CD4-positive, alpha-beta T cell (primary cell): ENCODE measurements at regions not wholly inside any gene's neighbourhood (a gene's known extent, or its start where the extent isn't known, plus 50 kb on each side); places are given as distances from the start of the nearest gene placed in this dataset.

ENCODE experiments used
- ATAC-seq: fragments of 200-7000 bp; cut with Tn5 transposase; one replicate; pipeline ENCODE4 v1.10.0; 2022; ENCODE audit warnings: mild to moderate bottlenecking; ENCODE audit not compliant: poor library complexity
- CTCF ChIA-PET: fragments of 350-600 bp; sonication (Branson Sonifier 250); formaldehyde crosslinking; loops from one replicate; lab custom pipeline; 2021; ENCODE audit warnings: antibody characterized with exemption, inconsistent platforms; lab: Charles Lee
- POLR2A ChIA-PET: fragments of 350-600 bp; sonication (Branson Sonifier 250); formaldehyde crosslinking; loops from one replicate; lab custom pipeline; 2021; ENCODE audit warnings: antibody characterized with exemption, inconsistent platforms; lab: Charles Lee
- DNase-seq, 14 experiments: peaks; one replicate each; pipeline ENCODE4 v3.0.0-alpha.2; 2013 to 2020; ENCODE audit warnings: mixed read lengths in 2 of 14
- H3K27ac ChIP-seq, 2 donors: one replicate each; pipeline versions ENCODE4 v1.5.1 to v1.7.0; 2013; ENCODE audit warnings: low read length in 2 of 2, low read depth in 1 of 2, mild to moderate bottlenecking in 1 of 2
- H3K27me3 ChIP-seq, 2 experiments: 1 replicate in 1 of 2; 2 replicates in 1 of 2; pipeline versions ENCODE4 v1.6.1 to v1.7.0; 2013; ENCODE audit warnings: low read length in 2 of 2, control low read depth in 1 of 2, mild to moderate bottlenecking in 1 of 2, moderate library complexity in 1 of 2; ENCODE audit not compliant: insufficient read depth in 2 of 2, control insufficient read depth in 1 of 2
- H3K36me3 ChIP-seq: one replicate; pipeline ENCODE4 v1.6.1; 2013; ENCODE audit warnings: low read length, control low read depth; ENCODE audit not compliant: insufficient read depth
- H3K4me1 ChIP-seq: one replicate; pipeline ENCODE4 v1.6.1; 2013; ENCODE audit warnings: low read length, control low read depth; ENCODE audit not compliant: insufficient read depth
- H3K4me3 ChIP-seq: one replicate; pipeline ENCODE4 v1.5.1; 2013; ENCODE audit warnings: mild to moderate bottlenecking, low read length, moderate library complexity
- H3K9me3 ChIP-seq, 2 experiments: 1 replicate in 1 of 2; 2 replicates in 1 of 2; pipeline versions ENCODE4 v1.6.1 to v1.7.0; 2013; ENCODE audit warnings: low read length in 2 of 2, mild to moderate bottlenecking in 2 of 2, control low read depth in 1 of 2, moderate library complexity in 1 of 2; ENCODE audit not compliant: control insufficient read depth in 1 of 2, insufficient read depth in 1 of 2
- H3K27ac Mint-ChIP-seq: one replicate; pipeline ENCODE4 v1.8.0; 2020; ENCODE audit warnings: mixed read lengths
- H3K27me3 Mint-ChIP-seq: one replicate; pipeline ENCODE4 v1.8.0; 2021; ENCODE audit warnings: mixed read lengths
- H3K36me3 Mint-ChIP-seq: one replicate; pipeline ENCODE4 v1.8.0; 2021; ENCODE audit warnings: low read depth, mixed read lengths
- H3K4me1 Mint-ChIP-seq: one replicate; pipeline ENCODE4 v1.8.0; 2021; ENCODE audit warnings: low read depth, mixed read lengths
- H3K4me3 Mint-ChIP-seq: one replicate; pipeline ENCODE4 v1.8.0; 2020; ENCODE audit warnings: mild to moderate bottlenecking, mixed read lengths
- H3K9me3 Mint-ChIP-seq: one replicate; pipeline ENCODE4 v1.8.0; 2020; ENCODE audit warnings: mixed read lengths
- CTCF ChIP-seq: fragments of 200-600 bp; IDR thresholded peaks from one replicate; pipeline ENCODE4 v1.8.0; 2022; ENCODE audit warnings: antibody characterized with exemption, mild to moderate bottlenecking
- intact Hi-C, 2 experiments: fragments of 100-400 bp; cut with DNase I in 1 of 2; cut with micrococcal nuclease in 1 of 2; formaldehyde crosslinking; loops; one replicate each; pipeline versions ENCODE4 v1.15.1 to v1.9.0; 2023 to 2025; cut with DNase I, micrococcal nuclease

GRCh38 chr2:64737547-64737946, 83.8 kb upstream of the SERTAD2 start:
- H3K9me3 Mint-ChIP-seq, result no peaks in the 10 kb centered on the region
- no peak overlapping the region for H3K27ac ChIP-seq
- H3K4me1 ChIP-seq, result no peaks in the 10 kb centered on the region
- H3K27me3 ChIP-seq, result no peaks in the 10 kb centered on the region
- ATAC-seq (no peak), DNase-seq (no peak)
- H3K36me3 Mint-ChIP-seq, result no peaks in the 10 kb centered on the region
- H3K4me3 ChIP-seq, result no peak overlapping the region
- H3K36me3 ChIP-seq, result no peaks in the 10 kb centered on the region
- no peak overlapping the region for H3K4me3 Mint-ChIP-seq
- CTCF ChIA-PET, result interaction anchor here (1.2 to 1.4 kb wide), 2 partner anchors 13 to 91 kb away, joined by 3 to 7 read pairs; no protein-coding TSS in a partner anchor
- intact Hi-C loops, result loop anchor here in 1 of 2 experiments (5.0 kb wide), 1 partner anchor 80 kb away; no protein-coding TSS in a partner anchor
- no peak overlapping the region for H3K27ac Mint-ChIP-seq
- H3K27me3 Mint-ChIP-seq, result no peaks in the 10 kb centered on the region
- H3K9me3 ChIP-seq, result no peaks in the 10 kb centered on the region
- no peak for TF ChIP-seq CTCF
- POLR2A ChIA-PET, result interaction anchor here (1.7 to 3.2 kb wide), 3 partner anchors 11 to 84 kb away, joined by 9 to 15 read pairs (median 9); partner anchors contain the start of gene SERTAD2
- H3K4me1 Mint-ChIP-seq, result peaks cover 24% of the 10 kb centered on the region

- no peak for TF ChIP-seq CTCF
- DNase-seq (no peak), ATAC-seq (no peak)
- Mint-ChIP-seq H3K4me1 (peaks cover 23% of the 10 kb centered on the region), H3K27me3 (no peaks in the 10 kb centered on the region), H3K4me3 (no peak overlapping the region), H3K9me3 (no peaks in the 10 kb centered on the region), H3K36me3 (no peaks in the 10 kb centered on the region), H3K27ac (peak overlapping the region; percentile 18)
- no peaks in the 10 kb centered on the region for H3K27me3 ChIP-seq
- no peaks in the 10 kb centered on the region for H3K36me3 ChIP-seq
- no peak overlapping the region for H3K4me3 ChIP-seq
- POLR2A ChIA-PET, result interaction anchor here (0.9 to 3.2 kb wide), 6 partner anchors 10 to 85 kb away, joined by 3 to 15 read pairs (median 7); partner anchors contain the start of gene SERTAD2
- H3K4me1 ChIP-seq, result no peaks in the 10 kb centered on the region
- CTCF ChIA-PET, result interaction anchor here (1.4 kb wide), 1 partner anchor 92 kb away, joined by 7 read pairs; no protein-coding TSS in a partner anchor
- no peak overlapping the region for H3K27ac ChIP-seq
- no peaks in the 10 kb centered on the region for H3K9me3 ChIP-seq
- intact Hi-C loops, result loop anchor here in 1 of 2 experiments (5.0 kb wide), 1 partner anchor 81 kb away; no protein-coding TSS in a partner anchor
Measured at GRCh38 chr2:64738026-64738425, 84.3 kb upstream of the SERTAD2 start.

GRCh38 chr2:64742678-64743077, 89.0 kb upstream of the SERTAD2 start:
- Mint-ChIP-seq H3K27ac (no peak overlapping the region), H3K27me3 (no peaks in the 10 kb centered on the region), H3K36me3 (no peaks in the 10 kb centered on the region), H3K4me1 (peaks cover 17% of the 10 kb centered on the region), H3K4me3 (no peak overlapping the region), H3K9me3 (no peaks in the 10 kb centered on the region)
- H3K27ac ChIP-seq, result no peak overlapping the region
- DNase-seq (no peak), ATAC-seq (no peak)
- H3K4me1 ChIP-seq, result no peaks in the 10 kb centered on the region
- no peaks in the 10 kb centered on the region for H3K27me3 ChIP-seq
- H3K4me3 ChIP-seq, result no peak overlapping the region
- intact Hi-C loops, result no loop called here
- ChIA-PET CTCF (interaction anchor here (2.1 kb wide), 1 partner anchor 64 kb away, joined by 5 read pairs; no protein-coding TSS in a partner anchor), POLR2A (interaction anchor here (0.7 to 3.2 kb wide), 3 partner anchors 9 to 133 kb away, joined by 3 to 20 read pairs (median 12); partner anchors contain the start of gene SERTAD2)
- no peak for TF ChIP-seq CTCF
- H3K9me3 ChIP-seq, result no peaks in the 10 kb centered on the region
- no peaks in the 10 kb centered on the region for H3K36me3 ChIP-seq
